ENCODE measurements at regions not wholly inside any gene's neighbourhood (a gene's known extent, or its start where the extent isn't known, plus 50 kb on each side); places are given as distances from the start of the nearest gene placed in this dataset.

DNA sequence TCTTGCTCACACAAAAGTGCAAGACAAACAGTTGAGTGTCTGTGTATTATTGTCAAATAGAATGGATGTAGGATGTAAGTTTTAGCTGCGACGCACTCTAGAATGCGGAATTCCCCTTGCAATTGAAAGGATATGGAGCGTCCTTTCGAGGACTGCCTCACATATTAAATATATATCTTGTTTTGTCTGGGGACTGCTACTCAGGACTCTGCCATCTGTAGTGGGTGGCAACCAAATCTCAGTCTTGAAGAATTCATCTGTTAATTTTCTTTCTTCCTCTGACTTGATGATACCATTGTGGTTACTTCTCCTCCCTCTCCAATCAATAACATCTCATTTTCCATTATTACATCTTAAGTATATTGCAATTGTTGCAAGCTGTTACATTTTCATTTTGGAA, 121.6 kb downstream of the SOX4 start:
- TF ChIP-seq, protein P1, sequence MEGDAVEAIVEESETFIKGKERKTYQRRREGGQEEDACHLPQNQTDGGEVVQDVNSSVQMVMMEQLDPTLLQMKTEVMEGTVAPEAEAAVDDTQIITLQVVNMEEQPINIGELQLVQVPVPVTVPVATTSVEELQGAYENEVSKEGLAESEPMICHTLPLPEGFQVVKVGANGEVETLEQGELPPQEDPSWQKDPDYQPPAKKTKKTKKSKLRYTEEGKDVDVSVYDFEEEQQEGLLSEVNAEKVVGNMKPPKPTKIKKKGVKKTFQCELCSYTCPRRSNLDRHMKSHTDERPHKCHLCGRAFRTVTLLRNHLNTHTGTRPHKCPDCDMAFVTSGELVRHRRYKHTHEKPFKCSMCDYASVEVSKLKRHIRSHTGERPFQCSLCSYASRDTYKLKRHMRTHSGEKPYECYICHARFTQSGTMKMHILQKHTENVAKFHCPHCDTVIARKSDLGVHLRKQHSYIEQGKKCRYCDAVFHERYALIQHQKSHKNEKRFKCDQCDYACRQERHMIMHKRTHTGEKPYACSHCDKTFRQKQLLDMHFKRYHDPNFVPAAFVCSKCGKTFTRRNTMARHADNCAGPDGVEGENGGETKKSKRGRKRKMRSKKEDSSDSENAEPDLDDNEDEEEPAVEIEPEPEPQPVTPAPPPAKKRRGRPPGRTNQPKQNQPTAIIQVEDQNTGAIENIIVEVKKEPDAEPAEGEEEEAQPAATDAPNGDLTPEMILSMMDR (optimal IDR thresholded peaks at IDR 0.05 in 1 of 3, IDR thresholded peaks at IDR 0.05 in 1 of 3, conservative IDR thresholded peaks at IDR 0.05 in 1 of 3; ENCODE audit: extremely low read depth in 1 of 3, insufficient read depth in 2 of 3, low read length in 3 of 3), result no peak
- TF ChIP-seq EZH2 (IDR thresholded peaks at IDR 0.05; ENCODE audit: low read length), result no peak

Measured in keratinocyte (primary cell).